ENCODE measurements at regions not wholly inside any gene's neighbourhood (a gene's known extent, or its start where the extent isn't known, plus 50 kb on each side); places are given as distances from the start of the nearest gene placed in this dataset.

DNA sequence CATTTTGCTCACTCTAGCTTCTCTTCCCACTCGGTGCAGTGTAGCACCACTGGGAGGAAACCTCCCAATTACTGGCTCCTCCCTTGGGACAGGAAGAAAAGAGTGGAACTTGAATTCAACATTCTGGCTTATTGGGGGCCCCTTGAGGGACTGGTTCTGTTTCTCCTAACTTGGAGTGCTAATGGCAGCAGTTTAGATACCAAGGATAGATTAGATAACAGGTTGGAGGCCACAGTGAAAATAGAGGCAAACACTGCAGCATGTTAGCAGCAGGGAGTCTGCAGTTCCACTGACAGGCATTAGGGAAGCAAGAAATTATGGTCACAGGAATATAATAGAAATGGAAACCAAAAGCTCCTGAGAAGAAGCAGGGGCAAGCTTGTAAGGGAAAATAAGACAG lies 322.0 kb downstream of the ABCC12 start:
- Histone ChIP-seq H3K4me3 (ENCODE audit: low read depth in 2 of 2, low read length in 2 of 2) (no peak overlapping the region), H3K27me3 (ENCODE audit: control insufficient read depth, insufficient read depth, low read length) (no peaks in the 10 kb centered on the region), H3K4me1 (ENCODE audit: control insufficient read depth, insufficient read depth, low read length) (no peaks in the 10 kb centered on the region), H3K27ac (ENCODE audit: low read length) (no peak overlapping the region), H3K36me3 (ENCODE audit: control insufficient read depth, insufficient read depth, low read length) (no peaks in the 10 kb centered on the region), H3K9me3 (ENCODE audit: control insufficient read depth, insufficient read depth, low read depth, low read length) (peaks cover 6% of the 10 kb centered on the region; the same call in 1 of the 2 replicates)
- ATAC-seq = no peak
- DNase-seq (ENCODE audit: low read depth, low spot score) = no peak
- TF ChIP-seq REST (IDR thresholded peaks at IDR 0.05; ENCODE audit: insufficient read depth in 1 of 2, low read depth in 2 of 2, low read length in 1 of 2) (no peak), POLR2AphosphoS5 (IDR thresholded peaks at IDR 0.05; ENCODE audit: low read depth, low read length) (no peak), SIN3A (IDR thresholded peaks at IDR 0.05; ENCODE audit: borderline replicate concordance, insufficient read depth, low read depth, low read length) (no peak), TCF7L2 (IDR thresholded peaks at IDR 0.05; ENCODE audit: low read depth, low read length) (no peak)
- TF ChIP-seq, protein P1, sequence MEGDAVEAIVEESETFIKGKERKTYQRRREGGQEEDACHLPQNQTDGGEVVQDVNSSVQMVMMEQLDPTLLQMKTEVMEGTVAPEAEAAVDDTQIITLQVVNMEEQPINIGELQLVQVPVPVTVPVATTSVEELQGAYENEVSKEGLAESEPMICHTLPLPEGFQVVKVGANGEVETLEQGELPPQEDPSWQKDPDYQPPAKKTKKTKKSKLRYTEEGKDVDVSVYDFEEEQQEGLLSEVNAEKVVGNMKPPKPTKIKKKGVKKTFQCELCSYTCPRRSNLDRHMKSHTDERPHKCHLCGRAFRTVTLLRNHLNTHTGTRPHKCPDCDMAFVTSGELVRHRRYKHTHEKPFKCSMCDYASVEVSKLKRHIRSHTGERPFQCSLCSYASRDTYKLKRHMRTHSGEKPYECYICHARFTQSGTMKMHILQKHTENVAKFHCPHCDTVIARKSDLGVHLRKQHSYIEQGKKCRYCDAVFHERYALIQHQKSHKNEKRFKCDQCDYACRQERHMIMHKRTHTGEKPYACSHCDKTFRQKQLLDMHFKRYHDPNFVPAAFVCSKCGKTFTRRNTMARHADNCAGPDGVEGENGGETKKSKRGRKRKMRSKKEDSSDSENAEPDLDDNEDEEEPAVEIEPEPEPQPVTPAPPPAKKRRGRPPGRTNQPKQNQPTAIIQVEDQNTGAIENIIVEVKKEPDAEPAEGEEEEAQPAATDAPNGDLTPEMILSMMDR (IDR thresholded peaks at IDR 0.05) = no peak
- intact Hi-C loops (cut with micrococcal nuclease; ENCODE audit: unreplicated experiment) = no loop called here
- BruUV-seq (replicated peaks) = no TSS peak
- CTCF ChIA-PET = interaction anchor here (0.5 kb wide), 1 partner anchor 168 kb away, joined by 3 read pairs; no protein-coding TSS in a partner anchor
- POLR2A ChIA-PET = no interaction called here
- in situ Hi-C loops (cut with HindIII; ENCODE audit: low pct_unique_long_range_greater_than_20kb, low sequenced_read_pairs) = no loop called here

GRCh38 chr16:47829850-47830600 lies 325.8 kb downstream of the ABCC12 start:
- no peak overlapping the region for H3K27ac ChIP-seq (ENCODE audit: low read length)
- no peaks in the 10 kb centered on the region for H3K4me1 ChIP-seq (ENCODE audit: control insufficient read depth, insufficient read depth, low read length)
- H3K9me3 ChIP-seq (ENCODE audit: control insufficient read depth, insufficient read depth, low read depth, low read length) = peaks cover 6% of the 10 kb centered on the region; the same call in 1 of the 2 replicates
- in situ Hi-C loops (cut with HindIII; ENCODE audit: low pct_unique_long_range_greater_than_20kb, low sequenced_read_pairs) (no loop called here), intact Hi-C loops (cut with micrococcal nuclease; ENCODE audit: unreplicated experiment) (no loop called here)
- TF ChIP-seq SIN3A (IDR thresholded peaks at IDR 0.05; ENCODE audit: borderline replicate concordance, insufficient read depth, low read depth, low read length) (no peak), POLR2AphosphoS5 (IDR thresholded peaks at IDR 0.05; ENCODE audit: low read depth, low read length) (no peak), TCF7L2 (IDR thresholded peaks at IDR 0.05; ENCODE audit: low read depth, low read length) (no peak), REST (IDR thresholded peaks at IDR 0.05; ENCODE audit: insufficient read depth in 1 of 2, low read depth in 2 of 2, low read length in 1 of 2) (no peak)
- TF ChIP-seq, protein P1 (IDR thresholded peaks at IDR 0.05) = no peak
- CTCF ChIA-PET = no interaction called here
- POLR2A ChIA-PET = interaction anchor here (0.6 kb wide), 1 partner anchor 24 kb away, joined by 3 read pairs; no protein-coding TSS in a partner anchor
- no peak overlapping the region for H3K4me3 ChIP-seq (ENCODE audit: low read depth in 2 of 2, low read length in 2 of 2)
- BruUV-seq (replicated peaks) = no TSS peak
- no peaks in the 10 kb centered on the region for H3K27me3 ChIP-seq (ENCODE audit: control insufficient read depth, insufficient read depth, low read length)
- no peak for DNase-seq (ENCODE audit: low read depth, low spot score)
- ATAC-seq = no peak
- no peaks in the 10 kb centered on the region for H3K36me3 ChIP-seq (ENCODE audit: control insufficient read depth, insufficient read depth, low read length)
